NCI-H526 treated with DMSO at 0.1 percent for 48 hours (cell line): ENCODE measurements at regions not wholly inside any gene's neighbourhood (a gene's known extent, or its start where the extent isn't known, plus 50 kb on each side); places are given as distances from the start of the nearest gene placed in this dataset.
"Not testable (repeated sequence)": the region's sequence is repeated elsewhere in the genome, so short reads cannot be mapped to it uniquely, and the experiment has no call there.

Experiments used
- DNase-seq: peaks from one replicate; lab custom pipeline; 2025; lab: John Stamatoyannopoulos, UW

GRCh38 chr4:103996637-103997036, 276.9 kb upstream of the TACR3 start:
- DNase-seq, result no peak

GRCh38 chr4:103996064-103996463, 276.3 kb upstream of the TACR3 start:
- DNase-seq, result peak; percentile 20

- DNase-seq, result no peak
These were observed 274.3 kb upstream of the TACR3 start for GRCh38 chr4:103994059-103994458.

- DNase-seq, result no peak
These were observed 262.7 kb upstream of the TACR3 start for GRCh38 chr4:103982454-103982853.

GRCh38 chr4:103948244-103949018, 228.6 kb upstream of the TACR3 start:
- no peak for DNase-seq

GRCh38 chr4:103947617-103948016, 227.8 kb upstream of the TACR3 start:
- DNase-seq, result no peak

- not testable (repeated sequence) for DNase-seq
These were observed 227.0 kb upstream of the TACR3 start for GRCh38 chr4:103946621-103947268.

- DNase-seq, result no peak
These were observed 218.7 kb upstream of the TACR3 start for GRCh38 chr4:103938488-103938887.

GRCh38 chr4:103936653-103937145, 216.9 kb upstream of the TACR3 start:
- DNase-seq, result no peak

- DNase-seq, result peak; percentile 20
These were observed 214.5 kb upstream of the TACR3 start for GRCh38 chr4:103934178-103934789.

GRCh38 chr4:103928370-103928769, 208.6 kb upstream of the TACR3 start:
- DNase-seq, result no peak

GRCh38 chr4:103923551-103923950, 203.8 kb upstream of the TACR3 start:
- DNase-seq, result no peak

GRCh38 chr4:103918214-103918613, 198.4 kb upstream of the TACR3 start:
- DNase-seq, result no peak

- no peak for DNase-seq
These were observed 195.6 kb upstream of the TACR3 start for GRCh38 chr4:103915224-103915869.

- no peak for DNase-seq
These were observed 187.6 kb upstream of the TACR3 start for GRCh38 chr4:103907414-103907813.

- DNase-seq, result no peak
These were observed 184.3 kb upstream of the TACR3 start for GRCh38 chr4:103904123-103904522.

- DNase-seq, result no peak
These were observed 182.9 kb upstream of the TACR3 start for GRCh38 chr4:103902730-103903129.

- DNase-seq, result no peak
These were observed 176.2 kb upstream of the TACR3 start for GRCh38 chr4:103895876-103896465.

- DNase-seq, result no peak
These were observed 172.8 kb upstream of the TACR3 start for GRCh38 chr4:103892586-103892985.

GRCh38 chr4:103887191-103887590, 167.4 kb upstream of the TACR3 start:
- DNase-seq, result no peak

- no peak for DNase-seq
These were observed 165.4 kb upstream of the TACR3 start for GRCh38 chr4:103885152-103885551.

GRCh38 chr4:103867311-103867710, 147.5 kb upstream of the TACR3 start:
- DNase-seq, result no peak
